ENCODE measurements at regions not wholly inside any gene's neighbourhood (a gene's known extent, or its start where the extent isn't known, plus 50 kb on each side); places are given as distances from the start of the nearest gene placed in this dataset.
"Not testable (repeated sequence)": the region's sequence is repeated elsewhere in the genome, so short reads cannot be mapped to it uniquely, and the experiment has no call there.

DNA sequence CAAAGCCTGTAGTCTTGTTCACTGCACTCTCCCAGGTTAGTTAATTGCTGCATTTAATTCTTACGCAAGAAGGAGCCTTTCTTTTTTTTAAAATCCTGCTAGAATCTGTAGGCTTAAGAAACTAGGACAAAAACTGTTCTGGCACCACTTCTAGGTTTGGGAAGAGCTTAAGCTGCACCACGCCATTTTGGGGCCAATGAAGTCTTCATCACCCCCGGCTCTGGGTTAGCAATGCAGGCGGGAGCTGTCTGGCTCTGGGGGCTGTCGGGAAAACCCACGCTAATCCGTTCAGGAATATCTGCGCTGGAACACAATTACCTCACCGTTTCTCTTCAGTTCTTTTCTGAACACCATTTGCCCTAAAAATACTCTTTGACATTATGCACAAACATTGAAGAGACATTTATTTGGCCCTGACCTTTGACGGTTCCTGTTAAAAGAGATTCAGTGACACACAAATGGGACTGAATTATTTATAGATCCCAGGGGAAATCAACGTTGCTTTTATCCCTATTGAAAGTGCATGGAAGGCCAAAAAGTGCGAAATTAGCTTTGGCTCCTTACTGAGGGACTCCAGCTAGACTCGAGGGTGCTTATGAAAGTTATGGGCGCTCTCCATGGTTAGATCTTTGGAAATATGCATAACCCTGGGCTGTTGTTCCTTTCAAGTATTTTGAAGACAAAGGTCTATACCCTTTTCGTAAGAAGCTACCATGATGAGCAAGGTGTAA lies 249.2 kb downstream of the HAPSTR1 start:
- DNase-seq (ENCODE audit: low read depth in 2 of 2): no peak

DNA sequence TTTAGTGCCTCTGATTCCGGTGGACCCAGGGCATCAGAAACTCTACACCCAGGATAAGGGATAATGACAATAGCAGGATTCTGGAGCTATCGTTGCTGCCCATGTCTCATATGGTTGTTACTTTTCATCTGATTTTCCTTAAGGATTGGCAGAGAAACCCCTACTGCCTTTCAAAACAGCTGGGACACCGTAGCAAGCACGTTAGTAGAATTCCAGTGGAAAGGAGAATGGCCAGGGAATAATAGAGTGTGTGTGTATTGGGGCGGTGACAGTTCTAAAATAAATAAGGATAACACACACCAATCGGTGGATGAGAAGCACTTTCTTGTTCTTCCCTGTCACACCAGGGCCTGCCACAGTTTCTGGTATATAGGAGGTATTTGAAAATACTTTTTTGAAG lies 251.8 kb downstream of the HAPSTR1 start:
- DNase-seq (ENCODE audit: low read depth in 2 of 2): no peak

DNA sequence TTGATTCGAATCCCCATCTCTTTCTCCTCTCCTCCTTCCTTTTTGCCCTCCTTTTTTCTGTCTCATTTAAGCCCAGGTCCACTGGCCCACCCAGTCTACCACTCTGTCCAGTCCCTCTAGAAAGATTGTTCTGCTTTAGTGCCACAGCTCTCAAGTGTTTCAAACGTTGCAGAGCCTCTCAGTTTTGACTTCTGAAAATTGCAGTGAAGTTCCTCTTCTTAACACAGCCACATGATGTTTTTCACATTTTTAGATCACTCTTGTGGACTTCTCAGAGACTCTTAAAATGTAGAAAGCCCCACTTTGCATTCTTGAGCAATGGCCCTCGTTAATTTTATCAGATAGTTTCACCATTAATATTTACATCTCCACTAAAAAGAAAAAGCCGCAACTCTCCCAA lies 253.1 kb downstream of the HAPSTR1 start:
- no peak for DNase-seq (ENCODE audit: low read depth in 2 of 2)

DNA sequence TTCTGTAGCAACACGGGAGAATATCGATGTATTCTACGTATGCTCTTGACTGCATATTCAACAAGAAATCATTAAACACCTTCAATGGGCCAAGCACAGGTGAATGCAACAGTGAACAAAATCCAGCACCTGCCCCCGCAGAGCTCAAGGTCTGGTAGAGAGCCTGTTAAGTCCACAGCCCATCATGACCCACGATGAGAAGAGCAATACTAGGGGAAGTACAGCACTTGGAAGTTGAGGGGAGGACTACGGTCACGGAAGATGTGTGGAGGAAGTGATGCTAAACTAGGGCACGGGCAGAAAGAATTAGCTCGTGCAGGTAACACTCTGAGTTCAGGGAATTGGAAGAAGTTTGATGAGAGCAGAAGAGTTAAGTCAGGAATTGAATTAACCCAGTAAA lies 253.6 kb downstream of the HAPSTR1 start:
- no peak for DNase-seq (ENCODE audit: low read depth in 2 of 2)

DNA sequence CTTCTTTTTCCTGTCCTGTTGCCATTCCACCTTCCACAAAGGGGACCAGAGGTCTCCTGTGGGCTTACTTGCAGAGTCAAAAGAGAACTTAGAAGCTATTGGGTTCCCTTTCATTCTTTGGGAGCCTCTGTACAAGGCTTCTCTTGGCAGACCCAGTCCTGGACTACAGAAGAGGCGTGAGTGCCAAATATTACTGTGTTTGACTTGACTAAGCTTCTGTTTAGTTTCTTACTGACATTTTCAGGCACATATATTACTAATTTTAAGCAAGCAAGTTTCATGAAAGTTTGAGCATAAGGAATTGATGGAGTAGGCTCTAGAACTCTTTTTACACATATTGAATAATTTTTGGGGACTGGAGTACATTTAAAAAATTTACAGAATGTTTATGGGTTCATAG lies 254.4 kb downstream of the HAPSTR1 start:
- no peak for DNase-seq (ENCODE audit: low read depth in 2 of 2)

DNA sequence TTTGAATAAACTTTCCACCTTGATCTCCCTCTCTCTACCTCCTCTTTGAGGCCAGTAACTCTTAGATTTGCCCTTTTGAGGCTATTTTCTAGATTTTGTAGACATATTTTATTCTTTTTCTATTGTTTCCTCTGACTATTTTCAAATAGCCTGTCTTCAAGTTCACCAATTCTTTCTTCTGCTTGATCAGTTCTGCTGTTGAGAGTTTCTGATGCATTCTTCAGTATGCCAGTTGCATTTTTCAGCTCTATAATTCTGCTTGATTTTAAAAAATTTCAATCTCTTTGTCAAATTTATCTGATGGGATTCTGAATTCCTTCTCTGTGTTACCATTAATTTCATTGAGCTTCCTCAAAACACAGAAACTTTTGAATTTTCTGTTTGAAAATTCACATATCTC lies 257.5 kb downstream of the HAPSTR1 start:
- no peak for DNase-seq (ENCODE audit: low read depth in 2 of 2)

DNA sequence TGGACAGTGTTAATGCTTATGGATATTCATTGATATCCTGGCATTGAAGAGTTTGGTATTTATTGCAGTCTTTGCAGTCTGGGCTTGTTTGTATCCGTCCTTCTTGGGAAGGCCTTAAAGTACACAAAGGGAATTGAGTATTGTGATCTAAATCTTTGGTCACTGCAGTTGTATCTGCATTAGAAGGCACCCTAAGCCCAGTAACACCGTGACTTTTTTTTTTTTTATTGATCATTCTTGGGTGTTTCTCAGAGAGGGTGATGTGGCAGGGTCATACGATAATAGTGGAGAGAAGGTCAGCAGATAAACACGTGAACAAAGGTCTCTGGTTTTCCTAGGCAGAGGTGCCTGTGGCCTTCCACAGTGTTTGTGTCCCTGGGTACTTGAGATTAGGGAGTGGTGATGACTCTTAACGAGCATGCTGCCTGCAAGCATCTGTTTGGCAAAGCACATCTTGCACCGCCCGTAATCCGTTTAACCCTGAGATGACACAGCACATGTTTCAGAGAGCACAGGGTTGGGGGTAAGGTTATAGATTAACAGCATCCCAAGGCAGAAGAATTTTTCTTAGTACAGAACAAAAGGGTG lies 258.0 kb downstream of the HAPSTR1 start:
- not testable (repeated sequence) for DNase-seq (ENCODE audit: low read depth in 2 of 2)

DNA sequence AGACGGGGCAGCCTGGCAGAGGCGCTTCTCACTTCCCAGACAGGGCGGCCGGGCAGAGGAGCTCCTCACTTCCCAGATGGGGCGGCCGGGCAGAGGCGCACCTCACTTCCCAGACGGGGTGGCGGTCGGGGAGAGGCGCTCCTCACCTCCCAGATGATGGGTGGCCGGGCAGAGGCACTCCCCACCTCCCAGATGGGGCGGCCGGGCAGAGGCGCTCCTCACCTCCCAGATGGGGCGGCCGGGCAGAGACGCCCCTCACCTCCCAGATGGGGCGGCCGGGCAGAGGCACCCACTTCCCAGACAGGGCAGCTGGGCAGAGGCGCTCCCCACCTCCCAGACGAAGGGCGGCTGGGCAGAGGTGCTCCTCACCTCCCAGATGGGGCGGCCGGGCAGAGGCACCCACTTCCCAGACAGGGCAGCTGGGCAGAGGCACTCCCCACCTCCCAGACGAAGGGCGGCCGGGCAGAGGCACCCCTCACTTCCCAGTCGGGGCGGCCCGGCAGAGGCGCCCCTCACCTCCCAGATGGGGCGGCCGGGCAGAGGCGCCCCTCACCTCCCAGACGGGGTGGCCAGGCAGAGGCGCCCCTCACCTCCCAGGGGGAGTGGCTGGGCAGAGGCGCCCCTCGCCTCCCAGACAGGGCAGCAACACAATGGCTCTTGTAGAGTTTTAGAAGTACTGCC lies 258.8 kb downstream of the HAPSTR1 start:
- DNase-seq (ENCODE audit: low read depth in 2 of 2): not testable (repeated sequence)

DNA sequence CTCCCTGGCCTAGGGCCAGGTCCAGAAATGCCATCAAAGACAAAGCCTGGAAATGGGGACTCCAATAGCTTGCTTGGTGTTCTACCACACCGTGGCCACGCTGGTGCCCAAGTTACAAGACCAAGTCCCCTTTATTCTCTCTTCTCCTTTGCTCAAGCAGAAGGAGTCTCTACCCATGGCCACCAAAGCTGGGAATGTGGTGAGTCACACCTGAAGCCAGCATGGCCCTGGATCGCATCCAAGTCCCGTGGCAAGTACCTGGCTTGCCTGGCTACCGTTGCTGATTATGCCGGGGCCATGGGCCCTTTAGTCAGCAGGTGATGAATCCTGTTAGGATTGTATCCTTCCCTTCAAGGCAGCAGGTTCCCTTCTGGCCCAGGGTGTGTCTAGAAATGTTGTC lies 260.0 kb downstream of the HAPSTR1 start:
- DNase-seq (ENCODE audit: low read depth in 2 of 2): no peak

DNA sequence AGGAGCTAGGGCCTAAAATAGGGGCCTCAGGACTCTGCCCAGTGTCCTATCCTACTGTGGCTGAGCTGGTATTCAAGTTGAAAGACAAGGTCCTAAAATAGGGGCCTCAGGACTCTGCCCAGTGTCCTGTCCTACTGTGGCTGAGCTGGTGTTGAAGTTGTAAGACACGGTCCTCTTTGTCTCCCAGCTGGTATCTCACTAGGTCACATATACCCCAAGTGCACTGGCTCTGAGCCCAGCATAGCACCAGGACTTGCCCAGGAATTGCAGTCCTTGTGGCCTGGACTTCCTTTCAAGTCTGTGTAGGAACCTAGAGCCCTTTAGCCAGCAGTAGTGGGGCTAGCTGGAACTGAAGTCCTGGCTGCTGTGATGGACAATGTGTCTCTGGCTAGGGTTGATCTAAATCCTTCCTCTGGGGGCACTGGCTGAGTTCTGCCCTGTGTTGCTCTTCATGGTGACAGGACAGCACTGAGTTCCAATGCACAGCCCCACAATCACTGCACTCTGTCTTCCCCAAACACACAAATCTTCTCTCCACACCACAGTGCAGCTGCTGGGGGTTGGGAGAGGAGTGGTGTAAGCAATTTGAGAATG lies 260.5 kb downstream of the HAPSTR1 start:
- DNase-seq (ENCODE audit: low read depth in 2 of 2): no peak

DNA sequence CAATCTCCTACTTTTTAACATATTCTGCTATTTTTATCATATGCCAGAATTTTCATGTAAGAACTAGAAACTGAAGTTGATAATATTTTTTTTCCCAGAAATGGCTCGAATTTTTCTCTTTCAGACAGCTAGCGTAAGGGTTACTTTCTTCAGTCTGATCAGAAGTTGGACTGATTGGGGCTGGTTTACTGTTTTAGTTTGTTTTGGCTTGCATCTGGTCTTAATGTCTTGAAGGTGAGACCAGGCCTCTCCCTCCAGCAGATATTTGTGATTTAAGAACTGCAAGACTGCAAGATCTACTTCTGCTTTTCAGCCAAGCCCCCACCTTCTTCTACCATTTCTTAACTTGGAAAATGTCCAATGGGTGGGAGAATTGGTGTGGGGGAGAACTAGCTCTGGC lies 266.4 kb downstream of the HAPSTR1 start:
- no peak for DNase-seq (ENCODE audit: low read depth in 2 of 2)

DNA sequence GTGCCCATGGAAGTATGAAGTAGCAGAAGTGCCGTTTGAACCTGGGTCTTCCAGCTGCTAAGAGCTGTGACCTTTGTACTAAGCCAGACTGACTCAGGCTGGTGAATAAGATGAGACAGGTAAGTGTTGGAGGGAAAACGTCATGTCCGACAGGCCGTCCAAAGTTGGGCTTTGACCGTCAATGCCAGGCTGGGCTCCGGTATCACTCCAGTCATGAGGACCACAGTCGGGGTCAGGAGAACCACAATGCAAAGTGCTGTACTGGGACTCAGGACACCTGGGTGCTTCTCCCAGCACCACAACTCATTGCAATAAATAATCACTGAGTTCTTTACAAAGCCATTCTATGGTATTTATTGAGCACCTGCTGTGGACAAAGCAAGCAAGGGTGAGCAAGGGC lies 268.6 kb downstream of the HAPSTR1 start:
- DNase-seq (ENCODE audit: low read depth in 2 of 2): no peak

DNA sequence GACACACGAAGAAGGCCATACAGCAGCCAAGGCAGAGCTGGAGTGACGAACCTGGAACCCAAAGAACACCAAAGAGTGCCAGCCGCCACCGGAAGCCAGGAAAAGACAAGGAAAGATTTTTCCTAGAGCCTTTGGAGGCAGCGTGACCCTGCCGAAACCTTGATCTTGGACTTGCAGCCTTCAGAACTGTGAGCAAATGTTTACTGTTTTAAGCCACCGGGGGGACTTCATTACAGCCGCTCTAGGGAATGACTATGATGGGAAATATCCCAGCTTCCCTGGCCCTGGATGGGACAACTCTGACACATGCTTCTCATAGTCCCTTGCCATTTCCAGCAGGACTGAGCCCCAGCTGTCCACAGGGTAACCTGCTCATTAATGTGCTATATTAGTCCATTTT lies 270.6 kb downstream of the HAPSTR1 start:
- no peak for DNase-seq (ENCODE audit: low read depth in 2 of 2)

DNA sequence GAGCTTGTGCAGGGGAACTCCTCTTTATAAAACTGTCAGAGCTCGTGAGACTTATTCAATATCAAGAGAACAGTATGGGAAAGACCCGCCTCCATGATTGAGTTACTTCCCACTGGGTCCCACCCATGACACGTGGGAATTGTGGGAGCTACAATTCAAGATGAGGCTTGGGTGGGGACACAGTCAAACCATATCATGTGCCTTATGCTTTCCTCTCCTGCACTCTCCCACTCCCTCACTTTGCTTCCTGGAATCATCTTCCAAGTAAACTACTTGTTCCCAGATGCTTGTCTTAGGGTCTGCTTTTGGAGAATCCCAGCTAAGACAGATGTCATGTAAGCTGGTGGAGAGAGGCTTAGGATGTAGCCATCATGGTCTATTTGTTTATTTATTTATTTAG lies 271.2 kb downstream of the HAPSTR1 start:
- no peak for DNase-seq (ENCODE audit: low read depth in 2 of 2)

DNA sequence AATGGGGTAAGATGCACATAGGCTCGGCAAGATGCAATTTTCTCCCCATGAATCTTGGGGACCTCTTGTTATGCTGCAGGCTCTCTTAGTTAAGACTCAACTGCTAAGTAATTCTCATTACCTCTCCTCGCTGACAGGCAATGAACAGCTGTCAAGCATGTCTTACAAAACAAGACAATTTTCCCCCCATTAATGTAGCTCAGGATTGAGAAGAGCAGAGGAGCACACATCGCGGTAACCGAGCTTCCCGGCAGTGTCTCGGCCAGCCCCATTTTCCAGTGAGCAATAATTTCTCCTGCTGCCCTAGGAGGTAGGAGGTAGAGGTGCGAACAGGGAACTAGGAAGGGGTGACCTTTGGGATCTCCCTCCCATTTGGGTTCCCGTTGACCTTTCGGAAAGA lies 272.1 kb downstream of the HAPSTR1 start:
- DNase-seq (ENCODE audit: low read depth in 2 of 2): no peak

DNA sequence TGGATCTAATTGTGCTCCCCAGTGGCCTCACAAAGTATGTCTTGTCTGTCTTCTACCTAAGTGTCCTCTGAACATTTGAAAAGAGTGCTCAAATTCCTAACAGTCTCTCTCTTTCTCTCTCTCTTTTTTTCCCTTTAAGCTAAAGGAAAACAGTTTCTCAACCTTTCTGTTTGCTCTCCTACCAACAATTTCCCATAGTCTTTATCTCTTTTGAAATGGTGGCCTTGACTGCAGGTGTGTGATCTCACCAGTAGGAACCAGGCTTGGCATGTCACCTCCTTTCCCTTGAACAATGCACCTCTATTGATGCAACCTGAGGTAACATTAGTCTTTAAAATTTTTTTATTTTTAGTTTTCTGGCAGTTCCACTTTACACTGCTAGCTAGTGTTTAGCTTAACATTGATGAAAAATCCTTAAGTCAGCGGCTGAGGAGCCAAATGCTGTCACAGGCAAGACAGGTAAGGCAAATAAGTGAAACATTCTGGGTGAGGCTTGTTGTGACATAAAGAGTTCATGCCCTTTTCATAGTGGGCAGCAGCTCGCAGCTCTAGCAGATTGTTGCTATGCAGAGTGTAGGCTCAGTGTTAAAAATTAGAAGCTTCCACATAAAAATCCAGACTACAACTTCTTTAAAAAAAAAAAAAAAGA lies 273.4 kb downstream of the HAPSTR1 start:
- DNase-seq (ENCODE audit: low read depth in 2 of 2): no peak

DNA sequence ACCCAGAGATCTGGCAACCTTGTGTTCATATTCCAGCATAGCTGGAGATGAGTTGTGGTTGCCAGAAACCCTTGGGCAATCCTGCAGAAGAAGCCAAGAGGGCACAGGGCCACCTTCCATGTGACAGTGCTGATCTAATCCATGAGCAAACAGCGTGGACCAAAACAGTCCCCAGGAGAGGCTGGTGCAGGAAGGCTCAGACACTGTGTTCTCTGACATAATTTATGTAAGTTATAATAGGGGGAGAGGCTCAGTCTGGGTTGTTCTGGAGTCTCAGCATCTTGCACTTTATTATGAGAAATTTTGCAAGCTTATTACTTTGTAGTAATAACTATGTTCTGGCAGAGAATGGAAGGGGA lies 273.9 kb downstream of the HAPSTR1 start:
- no peak for DNase-seq (ENCODE audit: low read depth in 2 of 2)

DNA sequence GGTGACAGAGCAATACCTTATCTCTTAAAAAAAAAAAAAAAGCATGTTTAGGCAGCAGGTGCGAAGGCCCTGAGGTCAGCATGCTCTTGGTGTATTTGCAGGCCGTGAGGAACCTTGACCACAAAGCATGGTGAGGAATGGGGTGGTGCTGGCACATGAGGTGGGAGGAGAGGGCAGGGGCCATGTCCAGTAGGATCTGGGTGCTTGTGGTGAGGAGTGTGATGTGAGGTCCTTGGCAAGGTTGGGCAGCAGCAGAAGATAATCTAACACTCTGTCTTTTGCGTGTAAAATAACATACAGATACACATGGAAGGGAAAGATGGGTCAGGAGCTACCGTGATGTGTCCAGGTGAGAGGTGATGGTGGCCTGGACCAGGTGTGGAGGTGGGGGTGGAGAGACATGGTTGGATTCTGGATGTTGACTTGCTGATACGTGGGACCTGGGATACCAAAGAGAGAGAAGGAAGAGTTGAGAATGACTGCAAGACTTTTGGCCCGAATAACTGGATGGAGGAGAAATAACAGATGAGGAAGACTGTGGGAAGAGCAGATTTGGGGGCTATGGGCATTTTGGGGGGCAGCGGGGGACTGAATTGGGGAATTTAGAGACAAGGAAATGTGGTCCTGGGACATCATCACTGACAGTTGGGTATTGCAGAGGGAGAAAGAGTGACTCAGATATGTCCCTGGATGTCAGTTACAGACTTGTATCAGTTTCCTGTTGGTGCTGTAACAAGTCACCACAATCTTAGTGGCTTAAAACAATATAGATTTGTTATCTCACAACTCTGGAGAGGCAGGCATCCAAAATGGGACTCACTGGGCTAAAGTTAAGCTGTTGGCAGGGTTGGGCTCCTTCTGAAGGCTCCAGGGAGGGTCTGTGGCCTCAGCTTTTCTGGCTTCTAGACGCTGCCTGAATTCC lies 274.9 kb downstream of the HAPSTR1 start:
- no peak for DNase-seq (ENCODE audit: low read depth in 2 of 2)

DNA sequence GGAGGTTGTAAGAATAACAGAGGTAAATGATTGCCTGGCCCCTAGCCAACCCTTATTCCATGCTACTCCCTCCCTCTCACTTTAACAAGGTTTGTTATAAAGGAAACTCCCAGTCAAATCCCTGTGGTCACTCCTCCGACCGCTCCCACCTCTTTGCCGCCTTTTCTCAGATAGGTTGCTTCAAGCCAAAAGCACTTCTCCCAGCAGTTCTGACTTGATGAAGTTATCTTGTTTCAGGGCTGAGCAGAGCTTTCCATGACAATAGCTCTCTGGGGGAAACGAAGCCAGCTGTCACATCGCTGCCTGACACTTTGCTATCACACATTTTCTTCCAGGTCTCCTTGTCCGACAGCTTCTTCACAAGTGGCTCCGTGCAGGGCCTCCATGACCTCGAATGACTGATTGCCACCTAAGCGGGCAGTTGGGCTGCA lies 278.6 kb downstream of the HAPSTR1 start:
- no peak for DNase-seq (ENCODE audit: low read depth in 2 of 2)

DNA sequence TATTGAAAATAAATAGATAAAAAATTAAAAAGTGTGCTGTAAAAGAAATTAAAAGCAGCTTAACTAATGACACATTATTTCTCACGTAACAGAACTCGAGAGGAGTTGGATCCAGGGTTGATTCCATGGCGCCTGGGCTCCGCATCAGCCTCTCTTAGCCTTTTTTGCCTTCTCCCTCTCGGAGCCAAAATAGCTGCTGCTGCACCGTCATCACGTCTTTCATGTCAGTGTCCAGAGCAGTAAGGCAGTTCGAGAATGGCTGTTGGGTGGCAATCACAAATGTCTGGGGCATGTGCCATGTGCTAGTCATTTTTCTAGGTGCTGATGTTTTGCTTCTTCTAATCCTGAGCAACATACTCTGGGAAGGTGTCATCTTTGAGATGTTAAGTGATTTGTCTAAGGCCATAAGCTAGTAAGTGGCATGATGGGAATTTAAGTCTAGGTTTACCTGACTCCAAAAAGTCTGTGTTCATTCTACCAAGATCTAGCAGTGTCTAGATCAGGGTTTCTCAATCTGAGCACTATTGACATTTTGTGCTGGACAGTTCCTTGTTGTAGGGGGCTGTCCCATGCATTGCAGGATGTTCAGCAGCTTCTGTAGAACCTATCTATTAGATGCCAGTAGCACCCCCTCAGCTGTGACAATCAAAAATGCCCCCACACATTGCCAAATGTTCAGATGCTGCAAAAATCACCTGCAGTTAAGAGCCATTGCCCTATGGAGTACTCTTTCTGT lies 280.4 kb downstream of the HAPSTR1 start:
- no peak for DNase-seq (ENCODE audit: low read depth in 2 of 2)

Measured in lung microvascular endothelial cell (primary cell).